ENCODE measurements at regions not wholly inside any gene's neighbourhood (a gene's known extent, or its start where the extent isn't known, plus 50 kb on each side); places are given as distances from the start of the nearest gene placed in this dataset.

DNA sequence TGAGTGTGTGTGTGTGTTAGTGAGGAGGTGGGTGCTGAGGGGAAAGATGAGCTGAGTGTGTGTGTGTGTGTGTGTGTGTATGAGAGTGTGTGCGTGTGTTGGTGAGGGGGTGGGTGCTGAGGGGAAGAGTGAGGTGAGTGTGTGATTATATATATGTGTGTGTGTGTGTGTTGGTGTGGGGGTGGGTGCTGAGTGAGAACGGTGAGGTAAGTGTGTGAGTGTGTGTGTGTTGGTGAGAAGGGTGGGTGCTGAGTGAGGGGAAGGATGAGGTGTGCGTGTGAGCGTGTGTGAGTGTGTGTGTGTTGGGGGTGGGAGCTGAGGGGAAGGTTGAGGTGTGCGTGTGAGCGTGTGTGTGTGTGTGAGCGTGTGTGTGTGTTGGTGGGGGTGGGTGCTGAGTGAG lies 322.0 kb upstream of the NT5C1B start:
- no peak for DNase-seq (ENCODE audit: low read depth in 4 of 4, low spot score in 3 of 4)

DNA sequence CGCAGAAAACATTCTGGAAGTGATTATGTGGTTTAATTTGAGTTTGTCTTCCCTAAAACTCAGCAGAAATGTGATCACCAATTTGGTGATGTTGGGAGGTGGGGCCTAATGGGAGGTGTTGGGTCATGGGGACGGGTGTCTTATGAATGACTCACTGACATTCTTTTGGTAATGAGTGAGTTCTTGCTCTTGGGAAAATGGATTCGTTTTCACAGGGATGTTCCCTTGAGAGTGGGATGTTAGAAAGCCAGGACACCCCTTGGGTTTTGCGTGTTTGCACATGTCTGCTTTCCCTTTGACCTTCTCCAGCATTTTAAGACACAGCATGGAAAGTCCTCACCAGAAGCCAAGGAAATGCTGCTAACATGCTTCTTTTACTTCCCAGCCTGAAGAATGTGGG lies 321.5 kb upstream of the NT5C1B start:
- no peak for DNase-seq (ENCODE audit: low read depth in 4 of 4, low spot score in 3 of 4)

DNA sequence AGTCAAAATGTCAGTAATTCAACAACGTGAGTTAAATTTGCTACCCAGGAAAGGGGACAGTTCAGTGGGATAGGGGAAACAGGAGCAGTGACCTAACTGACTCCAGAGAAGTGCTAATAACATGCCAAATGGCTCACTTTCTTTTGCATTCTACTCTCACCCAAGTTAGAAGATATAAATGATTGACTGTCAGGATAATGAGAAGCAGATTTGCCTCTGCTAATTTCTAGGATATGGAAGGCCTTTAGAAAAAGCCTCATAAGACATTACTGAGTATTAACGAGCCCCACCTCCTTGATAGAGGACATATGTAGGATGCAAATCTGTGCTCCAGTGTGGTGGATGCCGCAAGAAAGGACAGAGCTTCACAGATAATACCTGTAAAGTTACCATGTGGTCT lies 318.6 kb upstream of the NT5C1B start:
- DNase-seq (ENCODE audit: low read depth in 4 of 4, low spot score in 3 of 4), result no peak

DNA sequence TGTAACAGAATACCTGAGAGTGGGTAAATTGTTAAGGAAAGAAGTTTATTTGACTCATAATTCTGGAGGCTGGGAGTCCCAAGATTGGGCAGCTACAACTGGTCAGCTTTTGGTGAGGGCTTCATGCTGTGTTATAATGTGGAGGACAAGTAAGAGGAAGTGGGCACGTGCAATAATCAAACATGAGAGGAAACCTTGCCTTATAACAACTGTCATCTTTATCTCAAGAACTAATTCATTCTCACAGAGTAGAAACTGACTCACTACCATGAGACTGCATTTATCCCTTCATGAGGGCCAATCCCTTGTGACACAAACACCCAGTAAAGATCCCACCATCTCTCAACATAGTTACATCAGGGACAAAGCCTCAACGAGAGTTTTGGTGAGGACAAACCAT lies 318.1 kb upstream of the NT5C1B start:
- DNase-seq (ENCODE audit: low read depth in 4 of 4, low spot score in 3 of 4), result no peak

DNA sequence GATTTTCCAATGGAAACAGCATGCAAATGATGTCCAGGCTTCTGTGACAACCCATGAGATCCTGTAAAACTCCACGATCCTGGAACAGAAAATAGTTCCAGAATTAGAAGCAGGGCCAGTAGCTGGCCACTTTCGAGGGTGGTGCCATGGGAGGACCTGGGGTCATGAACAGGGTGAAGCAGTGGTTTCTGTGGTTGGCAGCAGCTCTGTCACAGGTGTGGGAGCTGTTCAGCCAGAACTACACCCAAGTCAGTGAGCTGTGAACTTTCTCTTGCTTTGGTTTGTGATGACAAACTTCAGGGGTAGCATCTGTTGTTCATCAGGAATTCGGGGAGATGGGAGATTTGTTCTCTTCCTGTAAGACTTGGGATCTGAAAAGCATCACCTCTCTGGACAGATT lies 314.4 kb upstream of the NT5C1B start:
- DNase-seq (ENCODE audit: low read depth in 4 of 4, low spot score in 3 of 4), result no peak

DNA sequence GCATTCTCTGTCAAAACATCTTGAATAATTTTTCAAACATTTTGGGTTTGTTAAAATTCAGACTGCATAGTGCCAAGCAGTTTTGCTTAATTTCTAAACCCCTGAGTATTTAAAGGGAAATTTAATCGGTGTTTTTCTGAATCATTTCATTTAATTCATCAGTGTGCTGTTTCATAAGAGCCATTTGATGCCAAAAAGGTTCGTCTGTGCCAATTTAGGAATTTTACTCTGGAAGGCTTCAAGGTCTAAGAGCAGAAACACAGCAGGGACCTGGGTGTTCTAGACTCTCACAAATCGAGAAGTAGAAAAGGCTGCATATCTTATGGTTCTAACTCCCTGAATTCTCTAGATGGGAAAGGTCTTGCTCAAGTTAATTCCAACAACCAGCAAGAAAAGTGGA lies 311.9 kb upstream of the NT5C1B start:
- no peak for DNase-seq (ENCODE audit: low read depth in 4 of 4, low spot score in 3 of 4)

DNA sequence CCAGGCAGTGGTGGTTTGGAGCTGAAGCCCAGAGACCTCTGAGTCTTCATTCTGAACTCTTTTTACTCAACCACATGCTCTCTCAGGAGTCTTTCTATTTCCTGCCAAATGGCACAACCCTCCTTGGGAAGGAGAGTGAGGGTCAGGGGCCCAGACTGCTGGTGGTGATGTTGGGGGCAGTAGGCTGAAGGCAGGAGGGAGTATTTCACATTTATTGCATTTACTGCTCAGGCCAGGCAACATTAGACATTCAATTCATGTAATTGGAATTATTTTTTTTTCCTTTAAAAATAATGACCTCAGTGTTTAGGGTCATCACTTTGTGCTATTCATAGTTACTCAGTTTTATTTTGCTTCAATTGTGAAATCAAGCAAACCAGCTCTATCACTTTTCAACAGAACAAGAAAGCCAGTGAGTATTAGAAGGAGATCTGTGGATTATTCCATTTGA lies 311.3 kb upstream of the NT5C1B start:
- DNase-seq (ENCODE audit: low read depth in 4 of 4, low spot score in 3 of 4), result no peak

DNA sequence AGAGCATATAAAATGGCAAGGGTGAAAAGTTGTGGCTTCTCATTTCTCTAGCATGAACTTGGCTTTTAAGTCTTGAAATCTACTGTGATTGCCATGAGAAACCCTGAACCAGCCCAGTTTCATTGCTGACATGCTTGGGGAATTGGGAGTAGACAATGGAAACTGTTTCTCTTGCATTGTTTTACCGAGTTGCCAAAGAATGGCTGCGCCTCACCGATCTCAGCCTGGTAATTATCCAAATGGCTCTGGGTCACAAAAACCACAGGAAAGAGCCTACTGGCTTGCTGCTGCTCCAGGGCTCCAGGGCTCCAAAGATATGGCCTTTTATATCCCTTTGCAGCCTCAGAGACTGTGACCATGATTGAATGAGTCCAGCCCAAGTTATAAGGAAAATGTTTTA lies 310.4 kb upstream of the NT5C1B start:
- DNase-seq (ENCODE audit: low read depth in 4 of 4, low spot score in 3 of 4), result no peak

DNA sequence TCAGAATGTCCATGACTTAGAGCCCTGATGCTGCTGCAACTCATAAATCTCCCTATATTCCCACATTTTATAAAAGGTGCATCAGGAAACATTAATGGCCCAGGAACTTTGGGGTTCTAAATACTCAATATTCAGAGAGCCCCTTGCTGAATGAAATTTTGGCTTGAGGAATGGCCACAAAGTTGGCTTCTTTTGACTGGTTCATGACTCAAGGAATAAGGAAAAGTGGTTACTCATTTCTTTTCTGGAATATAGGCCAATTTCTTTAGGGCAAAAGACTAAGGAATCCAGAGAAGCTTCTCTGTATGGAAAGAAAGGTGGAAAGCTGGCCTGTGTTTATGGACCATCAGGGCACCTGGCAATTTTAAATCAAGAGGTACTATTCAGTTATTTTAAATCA lies 308.9 kb upstream of the NT5C1B start:
- no peak for DNase-seq (ENCODE audit: low read depth in 4 of 4, low spot score in 3 of 4)

DNA sequence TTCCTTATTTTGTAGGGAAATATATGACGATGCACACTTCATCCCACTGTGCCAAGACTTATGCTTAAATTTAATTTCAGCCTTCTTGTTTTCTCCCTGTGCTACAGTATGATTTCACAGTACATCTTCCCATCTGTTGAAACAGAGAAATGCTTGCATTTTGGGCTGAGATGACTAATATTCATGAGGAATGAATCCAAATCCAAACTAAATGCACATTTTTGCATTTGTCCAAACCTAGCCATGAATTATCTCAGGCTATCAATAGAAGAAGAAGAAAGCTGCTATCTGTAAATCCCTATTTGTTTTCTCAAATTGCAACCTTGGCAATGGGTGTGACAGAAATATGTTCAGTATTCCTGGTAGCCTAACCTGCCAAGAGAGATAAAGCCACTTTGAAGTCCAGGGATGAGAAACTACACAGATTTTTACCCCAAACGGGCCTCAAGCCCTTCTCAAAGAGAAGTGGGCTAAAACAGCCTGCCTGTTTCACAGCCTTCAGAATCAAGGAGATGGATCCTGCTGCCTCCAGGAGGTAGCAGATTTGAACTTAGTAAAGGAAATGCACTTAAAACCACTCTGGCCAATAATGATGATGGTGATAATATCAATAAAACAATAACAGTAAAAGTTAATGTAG lies 306.9 kb upstream of the NT5C1B start:
- no peak for DNase-seq (ENCODE audit: low read depth in 4 of 4, low spot score in 3 of 4)

DNA sequence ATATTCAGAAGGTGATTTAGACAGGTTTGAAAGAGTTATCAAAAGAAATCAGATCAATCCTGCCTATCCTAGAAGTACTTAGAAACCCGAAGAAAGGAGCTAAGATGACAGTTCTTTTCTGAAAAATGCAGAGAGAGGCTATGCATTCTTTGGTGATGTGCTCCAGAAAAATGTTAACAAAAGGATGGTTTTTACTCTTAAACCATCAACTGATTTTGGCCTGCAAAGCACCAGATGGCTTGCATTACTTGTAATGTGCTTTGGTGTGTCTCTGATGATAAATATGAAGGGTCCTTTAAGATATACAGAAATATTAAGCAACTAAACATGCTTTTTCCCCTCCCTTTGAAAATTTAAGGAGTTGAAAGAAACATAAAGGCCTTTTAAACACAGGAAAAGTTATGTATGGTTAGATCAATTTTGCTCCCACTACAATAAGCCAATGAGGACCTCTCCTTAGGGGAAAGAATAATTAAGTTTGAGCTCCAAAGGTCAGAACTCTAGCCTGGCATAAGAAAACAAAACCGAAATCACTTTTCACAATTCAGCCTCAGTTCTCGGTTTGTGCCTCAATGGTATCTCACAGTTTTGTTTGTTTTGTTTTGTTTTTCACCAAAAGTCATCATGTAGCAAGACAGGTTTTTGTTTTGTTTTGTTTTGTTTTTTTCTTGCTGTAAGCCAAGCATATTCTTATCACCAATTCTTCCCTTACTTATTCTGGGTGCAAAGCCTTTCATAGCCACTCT lies 302.4 kb upstream of the NT5C1B start:
- no peak for DNase-seq (ENCODE audit: low read depth in 4 of 4, low spot score in 3 of 4)

DNA sequence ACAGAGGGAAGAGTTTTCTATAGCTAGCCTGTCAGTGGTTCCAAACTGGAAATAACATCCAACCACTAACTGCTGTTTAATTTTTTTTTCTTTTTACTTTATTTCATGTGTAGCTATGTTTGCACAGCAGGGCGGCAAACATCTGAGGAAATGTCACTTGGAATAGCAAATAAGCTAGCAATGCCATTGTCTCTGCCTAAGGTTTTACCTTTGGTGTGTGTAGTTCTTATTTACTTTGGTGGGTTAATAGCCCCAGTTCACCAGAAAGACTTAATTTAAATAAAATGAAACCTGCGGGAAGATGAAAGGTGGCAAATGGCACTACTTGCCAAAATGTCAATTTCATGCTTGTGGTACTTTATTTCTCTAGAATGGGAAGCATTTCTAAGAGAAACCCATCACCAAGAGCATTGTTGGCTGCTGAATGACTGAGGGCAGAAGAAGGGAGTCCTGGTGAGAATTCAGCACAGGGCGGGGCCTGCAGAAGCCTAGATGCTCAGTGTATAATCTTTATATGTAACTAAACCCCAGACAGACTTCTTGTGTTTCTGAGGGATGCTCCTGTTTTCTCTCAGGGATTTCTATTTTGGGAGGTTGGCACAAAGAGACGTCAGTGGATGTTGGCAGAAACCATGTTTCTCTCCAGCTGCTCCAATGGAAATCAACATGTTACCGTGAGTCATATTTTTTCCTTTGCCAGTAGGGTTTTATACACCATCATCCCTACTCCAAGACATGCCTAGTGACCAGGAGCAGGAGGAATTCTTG lies 300.4 kb upstream of the NT5C1B start:
- DNase-seq (ENCODE audit: low read depth in 4 of 4, low spot score in 3 of 4), result no peak

DNA sequence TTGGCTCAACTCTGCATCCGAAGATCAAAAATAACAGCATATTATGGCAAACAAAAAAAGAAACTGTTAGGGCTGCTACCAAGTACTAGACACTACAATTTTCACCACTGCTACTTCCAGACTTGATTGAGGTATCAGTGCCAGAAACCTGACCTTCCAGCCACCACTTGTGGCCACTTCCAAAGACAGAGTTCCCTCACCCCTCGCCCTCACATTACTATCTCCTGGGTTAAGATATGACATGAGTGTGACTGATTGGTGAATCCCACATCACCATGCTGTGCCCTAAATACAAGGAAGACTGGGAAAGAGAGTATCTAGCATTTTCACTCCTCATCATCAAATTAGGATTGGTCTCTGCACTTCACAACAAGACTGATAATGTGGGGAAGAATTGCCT lies 296.1 kb upstream of the NT5C1B start:
- DNase-seq (ENCODE audit: low read depth in 4 of 4, low spot score in 3 of 4), result no peak

DNA sequence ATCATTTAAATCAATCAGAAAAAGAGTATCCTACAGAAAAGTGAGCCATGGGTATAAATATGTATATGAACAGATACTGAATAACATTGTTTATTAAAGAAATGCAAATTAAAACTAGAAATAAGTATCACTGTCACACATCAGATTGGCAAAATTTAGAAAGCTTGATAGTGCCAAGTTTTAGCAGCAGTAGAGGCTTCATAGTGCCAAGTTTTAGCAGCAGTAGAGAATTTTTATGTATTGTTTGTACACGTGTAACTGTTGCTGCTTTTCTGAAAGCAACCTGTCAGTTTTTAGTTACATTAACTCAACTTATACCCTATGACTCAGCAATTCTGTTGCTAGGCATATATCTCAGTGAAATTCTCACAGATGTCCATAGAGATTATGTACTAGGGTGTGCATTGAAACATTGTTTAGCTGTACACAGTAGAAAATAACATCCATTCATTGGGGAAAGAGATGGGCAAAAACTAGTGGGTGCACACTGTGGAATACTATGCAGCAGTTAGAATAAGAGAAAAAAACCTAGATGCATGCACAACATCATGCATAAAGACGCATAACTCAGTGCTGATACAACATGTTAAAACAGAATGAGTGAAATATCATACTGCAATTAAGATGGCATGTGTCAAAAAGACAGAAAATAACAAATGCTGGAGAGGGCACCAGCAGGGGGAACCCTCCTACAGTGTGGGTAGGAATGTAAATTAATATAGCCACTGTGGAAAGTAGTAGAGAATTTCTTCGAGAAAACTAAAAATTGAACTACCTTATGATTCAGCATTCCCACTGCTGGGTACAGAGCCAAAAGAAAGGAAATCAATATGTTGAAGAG lies 294.5 kb upstream of the NT5C1B start:
- no peak for DNase-seq (ENCODE audit: low read depth in 4 of 4, low spot score in 3 of 4)

DNA sequence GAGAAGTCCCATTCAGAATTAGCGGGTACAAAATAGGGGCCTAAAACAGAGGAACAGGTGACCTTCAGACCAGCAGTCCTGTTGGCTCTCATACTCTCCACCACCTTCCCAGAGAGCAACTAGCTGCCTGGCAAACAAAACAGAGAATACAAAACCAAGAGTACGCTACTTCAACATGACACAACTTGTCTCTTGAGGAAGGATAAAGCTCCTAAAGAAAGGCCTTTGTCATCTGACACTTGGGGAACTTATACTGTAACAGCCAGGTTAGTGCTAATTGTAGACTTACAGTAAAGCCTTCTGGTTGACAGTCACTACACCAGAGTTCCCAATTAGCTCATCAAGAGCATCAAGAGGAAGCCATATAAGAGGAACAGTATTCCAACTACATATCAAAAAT lies 282.1 kb upstream of the NT5C1B start:
- no peak for DNase-seq (ENCODE audit: low read depth in 4 of 4, low spot score in 3 of 4)

DNA sequence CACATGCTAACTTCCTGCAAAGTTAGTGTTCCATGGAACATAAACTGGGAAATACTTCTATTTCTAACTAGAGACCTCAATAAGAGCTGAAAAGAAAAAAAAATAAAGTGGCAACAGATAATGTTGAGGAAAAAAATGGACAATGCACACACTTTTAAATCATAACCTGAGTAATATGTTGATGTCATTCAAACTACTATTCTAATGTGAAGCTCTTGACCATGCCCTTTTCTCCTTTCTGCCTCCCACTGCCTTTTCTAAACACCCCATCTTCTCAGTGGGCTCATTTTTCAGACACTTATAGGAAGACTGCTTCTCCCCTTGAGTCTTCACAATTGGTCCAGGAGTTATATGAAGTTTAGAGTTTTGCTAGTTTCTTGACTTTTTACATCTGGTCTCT lies 280.9 kb upstream of the NT5C1B start:
- DNase-seq (ENCODE audit: low read depth in 4 of 4, low spot score in 3 of 4), result no peak

DNA sequence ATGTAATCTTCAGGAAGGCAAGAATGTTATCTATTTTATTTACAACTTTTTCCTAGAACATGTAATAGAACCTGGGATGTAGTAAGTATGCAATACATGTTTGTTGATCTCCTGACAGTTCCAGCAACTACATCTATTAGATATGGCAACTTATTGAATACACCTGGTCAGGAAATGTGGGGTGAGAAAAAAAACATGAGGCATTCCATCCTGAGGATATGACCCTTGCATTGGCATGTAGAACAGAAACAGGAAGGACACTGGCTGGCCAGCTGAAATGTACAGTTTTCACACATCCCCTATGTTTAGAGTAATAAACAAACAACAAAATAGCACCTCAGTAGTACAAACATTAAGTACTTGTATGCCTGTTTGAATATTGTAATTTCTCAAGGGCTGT lies 272.6 kb upstream of the NT5C1B start:
- DNase-seq (ENCODE audit: low read depth in 4 of 4, low spot score in 3 of 4), result no peak

DNA sequence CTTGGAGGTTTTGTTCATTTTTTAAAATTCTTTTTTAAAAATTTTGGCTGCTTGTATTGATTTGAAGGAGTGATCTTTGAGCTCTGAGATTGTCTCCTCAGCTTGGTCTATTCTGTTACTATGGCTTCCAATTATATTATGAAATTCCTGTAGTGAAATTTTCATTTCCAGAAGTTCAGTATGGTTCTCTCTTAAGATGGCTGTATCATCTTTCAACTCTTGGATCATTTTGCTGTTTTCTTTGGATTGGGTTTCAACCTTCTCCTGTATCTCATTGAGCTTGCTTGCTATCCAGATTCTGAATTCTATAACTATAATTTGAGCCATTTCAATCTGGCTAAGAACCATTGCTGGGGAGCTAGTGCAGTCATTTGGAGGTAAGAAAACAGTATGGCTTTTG lies 270.8 kb upstream of the NT5C1B start:
- no peak for DNase-seq (ENCODE audit: low read depth in 4 of 4, low spot score in 3 of 4)

DNA sequence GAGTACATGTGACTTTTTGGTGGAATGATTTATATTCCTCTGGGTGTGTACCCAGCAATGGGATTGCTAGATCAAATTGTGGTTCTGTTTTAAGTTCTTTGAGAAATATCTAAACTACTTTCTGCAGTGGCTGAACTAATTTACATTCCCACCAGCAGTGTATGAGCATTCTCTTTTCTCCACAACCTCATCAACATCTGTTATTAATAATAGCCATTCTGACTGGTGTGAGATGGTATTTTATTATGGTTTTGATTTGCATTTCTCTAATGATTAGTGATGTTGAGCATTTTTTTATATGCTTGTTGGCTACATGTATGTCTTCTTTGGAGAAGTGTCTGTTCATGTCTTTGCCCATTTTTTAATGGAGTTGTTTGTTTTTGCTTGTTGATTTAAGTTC lies 267.4 kb upstream of the NT5C1B start:
- no peak for DNase-seq (ENCODE audit: low read depth in 4 of 4, low spot score in 3 of 4)

DNA sequence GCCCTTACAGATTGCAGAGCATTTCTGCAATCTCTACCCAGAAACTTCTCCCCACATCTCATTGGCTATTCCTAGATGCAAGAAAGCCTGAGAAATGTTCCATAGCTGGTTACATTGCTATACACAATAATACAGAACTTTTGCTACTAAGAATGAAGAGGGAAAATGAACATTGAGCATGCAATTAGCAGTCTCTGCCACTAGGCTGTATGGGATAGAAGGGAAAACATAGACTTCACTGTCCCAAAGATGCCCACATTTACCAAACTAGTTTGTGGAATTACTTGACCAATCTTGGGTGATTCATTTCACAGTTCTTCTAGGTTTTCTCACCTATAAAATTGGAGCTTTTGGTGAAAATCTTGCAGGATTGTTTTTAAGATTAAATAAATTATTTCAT lies 265.7 kb upstream of the NT5C1B start:
- no peak for DNase-seq (ENCODE audit: low read depth in 4 of 4, low spot score in 3 of 4)
